ENCODE measurements at regions not wholly inside any gene's neighbourhood (a gene's known extent, or its start where the extent isn't known, plus 50 kb on each side); places are given as distances from the start of the nearest gene placed in this dataset.

- Histone ChIP-seq H3K4me1 (ENCODE audit: control insufficient read depth in 1 of 2, insufficient read depth in 2 of 2, low read length in 2 of 2) (no peaks in the 10 kb centered on the region), H2AFZ (ENCODE audit: low read depth, low read length, poor library complexity, severe bottlenecking) (no peak overlapping the region), H3K9ac (ENCODE audit: low read length) (no peak overlapping the region), H3K27ac (ENCODE audit: low read depth, low read length) (no peak overlapping the region), H3K27me3 (ENCODE audit: insufficient read depth, low read length) (no peaks in the 10 kb centered on the region), H3K9me2 (ENCODE audit: insufficient read depth) (no peaks in the 10 kb centered on the region), H3K4me2 (ENCODE audit: low read length) (no peak overlapping the region), H4K20me1 (ENCODE audit: insufficient read depth) (no peaks in the 10 kb centered on the region), H3K79me2 (ENCODE audit: insufficient read depth, low read length) (no peaks in the 10 kb centered on the region), H3K9me3 (ENCODE audit: control insufficient read depth in 1 of 2, insufficient read depth in 1 of 2, low read depth in 1 of 2, low read length in 2 of 2) (peaks cover 5 to 7% of the 10 kb centered on the region in 2 experiments; a peak in 2 of 4 replicates), H3K36me3 (ENCODE audit: control insufficient read depth in 1 of 2, insufficient read depth in 2 of 2, low read length in 2 of 2) (no peaks in the 10 kb centered on the region), H3K4me3 (replicated peaks in 1 of 2; ENCODE audit: low read depth in 1 of 2, low read length in 2 of 2) (no peak overlapping the region)
- TF ChIP-seq MAX (IDR thresholded peaks at IDR 0.05) (no peak), CBX3 (IDR thresholded peaks at IDR 0.05; ENCODE audit: low read depth) (no peak), SRF (IDR thresholded peaks at IDR 0.05; ENCODE audit: low read depth) (no peak), YY1 (IDR thresholded peaks at IDR 0.05; ENCODE audit: extremely low read depth, insufficient replicate concordance, low read depth, low read length) (no peak), ZNF274 (IDR thresholded peaks at IDR 0.05; ENCODE audit: low read depth, low read length) (no peak), CEBPB (IDR thresholded peaks at IDR 0.05; ENCODE audit: low read depth) (no peak), POLR2A (IDR thresholded peaks at IDR 0.05; ENCODE audit: borderline replicate concordance, extremely low read depth, insufficient read depth, insufficient read length) (no peak), EGR1 (IDR thresholded peaks at IDR 0.05; ENCODE audit: low read depth) (no peak), SIN3A (IDR thresholded peaks at IDR 0.05; ENCODE audit: low read depth) (no peak), ELF1 (IDR thresholded peaks at IDR 0.05; ENCODE audit: borderline replicate concordance, low read depth) (no peak), FOSL1 (IDR thresholded peaks at IDR 0.05; ENCODE audit: low read depth) (no peak), ZFX (IDR thresholded peaks at IDR 0.05) (no peak), EZH2 (IDR thresholded peaks at IDR 0.05) (no peak), REST (IDR thresholded peaks at IDR 0.05; ENCODE audit: low read depth) (no peak), JUND (IDR thresholded peaks at IDR 0.05) (no peak)
- ATAC-seq (no peak), DNase-seq (ENCODE audit: low read depth, low spot score) (no peak)
- intact Hi-C loops (cut with micrococcal nuclease): no loop called here
- RAD21 ChIA-PET (ENCODE audit: low non-redundant PET in 1 of 2, low total read pairs in 2 of 2, uncharacterized antibody in 2 of 2, unreplicated experiment in 2 of 2): no interaction called here
- CTCF ChIA-PET: no interaction called here
- POLR2A ChIA-PET: no interaction called here
- BruUV-seq (replicated peaks): no TSS peak
These were observed 533.5 kb upstream of the ZNF385D start for GRCh38 chr3:22284559-22284958.
